ENCODE measurements at regions not wholly inside any gene's neighbourhood (a gene's known extent, or its start where the extent isn't known, plus 50 kb on each side); places are given as distances from the start of the nearest gene placed in this dataset.
"Not testable (repeated sequence)": the region's sequence is repeated elsewhere in the genome, so short reads cannot be mapped to it uniquely, and the experiment has no call there.

DNA sequence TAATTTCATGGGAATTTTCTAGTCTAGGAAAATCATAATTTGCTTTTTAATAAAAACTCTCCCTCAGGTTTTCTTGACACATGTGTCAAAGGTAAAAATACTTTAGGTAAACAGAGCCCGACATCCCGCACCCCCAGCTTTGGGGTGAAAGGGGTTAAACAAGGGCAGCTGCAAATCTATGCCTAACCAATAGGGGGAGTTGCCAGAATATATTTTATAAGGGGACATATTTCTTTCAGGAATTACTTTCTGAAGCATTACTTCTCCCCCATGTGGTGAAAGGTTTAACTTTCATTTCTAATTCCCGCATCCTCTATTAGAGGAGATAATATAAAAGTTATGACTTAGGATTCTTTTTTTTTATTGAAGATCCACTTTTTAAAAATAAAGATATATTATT is 53.9 kb upstream of the HEPH start:
- peak in 1 of 3 donors; percentile 6 for DNase-seq (ENCODE audit: low read depth in 2 of 3, low spot score in 1 of 3)

DNA sequence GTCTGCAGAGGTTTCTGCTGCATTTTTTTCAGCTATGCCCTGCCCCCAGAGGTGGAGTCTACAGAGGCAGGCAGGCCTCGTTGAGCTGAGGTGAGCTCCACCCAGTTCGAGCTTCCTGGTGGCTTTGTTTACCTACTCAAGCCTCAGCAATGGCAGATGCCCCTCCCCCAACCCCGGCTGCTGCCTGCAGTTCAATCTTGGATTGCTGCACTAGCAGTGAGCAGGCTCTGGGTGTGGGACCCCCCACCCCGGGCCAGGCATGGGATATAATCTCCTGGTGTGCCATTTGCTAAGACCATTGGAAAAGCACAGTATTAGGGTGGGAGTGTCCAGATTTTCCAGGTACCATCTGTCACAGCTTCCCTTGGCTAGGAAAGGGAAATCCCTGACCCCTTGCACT is 56.2 kb upstream of the HEPH start:
- not testable (repeated sequence) for DNase-seq (ENCODE audit: low read depth in 2 of 3, low spot score in 1 of 3)

DNA sequence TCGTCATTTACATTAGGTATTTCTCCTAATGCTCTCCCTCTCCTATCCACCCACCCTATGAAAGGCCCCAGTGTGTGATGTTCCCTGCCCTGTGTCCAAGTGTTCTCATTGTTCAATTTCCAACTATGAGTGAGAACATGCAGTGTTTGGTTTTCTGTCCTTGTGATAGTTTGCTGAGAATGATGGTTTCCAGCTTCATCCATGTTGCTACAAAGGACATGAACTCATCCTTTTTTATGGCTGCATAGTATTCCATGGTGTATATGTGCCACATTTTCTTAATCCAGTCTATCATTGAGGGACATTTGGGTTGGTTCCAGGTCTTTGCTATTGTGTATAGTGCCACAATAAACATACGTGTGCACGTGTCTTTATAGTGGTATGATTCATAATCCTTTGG is 61.6 kb upstream of the HEPH start:
- DNase-seq (ENCODE audit: low read depth in 2 of 3, low spot score in 1 of 3): not testable (repeated sequence)

DNA sequence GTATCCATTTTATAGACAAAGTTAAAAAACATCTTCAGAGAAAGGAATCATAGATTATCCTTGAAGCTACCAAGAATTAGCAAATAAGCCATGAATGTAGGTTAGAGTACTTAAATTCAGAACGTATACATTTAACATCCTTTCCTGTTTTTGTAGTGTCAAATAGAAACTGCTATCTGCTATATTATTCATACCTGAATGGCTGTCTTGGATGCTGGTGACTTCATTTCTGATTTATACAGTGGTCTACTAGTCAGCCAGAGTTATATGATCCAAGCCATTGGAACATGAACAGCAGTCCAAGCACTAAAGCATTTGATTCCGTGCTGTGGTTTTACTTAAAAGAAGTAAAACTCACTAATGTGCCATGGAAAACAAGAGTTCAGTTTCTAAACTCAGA is 58.3 kb upstream of the VSIG4 start:
- DNase-seq (ENCODE audit: low read depth in 2 of 3, low spot score in 1 of 3): no peak

DNA sequence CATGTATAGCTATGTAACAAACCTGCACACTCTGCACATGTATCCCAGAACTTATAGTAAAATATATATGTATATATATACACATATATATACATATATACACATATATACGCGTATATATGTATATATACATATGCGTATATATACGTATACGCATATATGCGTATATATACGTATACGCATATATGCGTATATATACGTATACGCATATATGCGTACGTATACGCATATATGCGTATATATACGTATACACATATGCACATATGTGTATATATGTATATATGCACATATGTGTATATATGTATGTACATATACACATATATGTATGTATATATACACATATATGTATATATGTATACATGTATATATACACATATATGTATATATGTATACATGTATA is 57.1 kb upstream of the VSIG4 start:
- not testable (repeated sequence) for DNase-seq (ENCODE audit: low read depth in 2 of 3, low spot score in 1 of 3)

DNA sequence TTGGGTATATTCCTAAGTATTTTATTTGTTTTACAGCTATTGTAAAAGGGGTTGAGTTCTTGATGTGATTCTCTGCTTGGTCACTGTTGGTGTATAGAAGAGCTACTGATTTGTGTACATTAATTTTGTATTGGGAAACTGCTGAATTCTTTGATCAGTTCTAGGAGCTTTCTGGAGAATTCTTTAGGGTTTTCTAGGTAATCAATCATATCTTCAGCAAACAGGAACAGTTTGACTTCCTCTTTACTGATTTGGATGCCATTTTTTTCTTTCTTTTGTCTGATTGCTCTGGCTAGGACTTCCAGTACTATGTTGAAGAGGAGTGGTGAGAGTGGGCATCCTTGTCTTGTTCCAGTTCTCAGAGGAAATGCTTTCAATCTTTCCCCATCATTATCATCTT is 50.1 kb upstream of the VSIG4 start:
- DNase-seq (ENCODE audit: low read depth in 2 of 3, low spot score in 1 of 3): not testable (repeated sequence)
